Osteoblast (primary cell): ENCODE measurements at regions not wholly inside any gene's neighbourhood (a gene's known extent, or its start where the extent isn't known, plus 50 kb on each side); places are given as distances from the start of the nearest gene placed in this dataset.
"Not testable (repeated sequence)": the region's sequence is repeated elsewhere in the genome, so short reads cannot be mapped to it uniquely, and the experiment has no call there.

Experiments used
- DNase-seq: peaks from one replicate; pipeline ENCODE4 v3.0.0; 2011; ENCODE audit warnings: low spot score, mixed read lengths; ENCODE audit not compliant: insufficient read length; ENCODE audit errors: missing footprints
- H2AFZ ChIP-seq: 2 replicates; pipeline ENCODE4 v1.6.0; 2011; ENCODE audit warnings: mild to moderate bottlenecking, low read length
- H3K27ac ChIP-seq: 2 replicates; pipeline ENCODE4 v1.5.1; 2011; ENCODE audit warnings: mild to moderate bottlenecking, low read depth, low read length, moderate library complexity
- H3K27me3 ChIP-seq: 2 replicates; pipeline ENCODE4 v1.6.0; 2012; ENCODE audit warnings: mild to moderate bottlenecking, control low read depth, inconsistent platforms, low read length, moderate library complexity; ENCODE audit not compliant: insufficient read depth
- H3K36me3 ChIP-seq: 2 replicates; pipeline ENCODE4 v1.5.1; 2011; ENCODE audit warnings: mild to moderate bottlenecking, low read length, control low read depth, moderate library complexity; ENCODE audit not compliant: insufficient read depth
- H3K4me1 ChIP-seq: 2 replicates; pipeline ENCODE4 v1.5.1; 2011; ENCODE audit warnings: mild to moderate bottlenecking, low read length, control low read depth, moderate library complexity; ENCODE audit not compliant: insufficient read depth
- H3K4me2 ChIP-seq: 2 replicates; pipeline ENCODE4 v1.6.0; 2011; ENCODE audit warnings: mild to moderate bottlenecking, low read length; ENCODE audit not compliant: insufficient read depth
- H3K4me3 ChIP-seq: fragments of 200-600 bp; sonication (generic); 3 replicates; pipeline ENCODE4 v1.5.1; 2012; ENCODE audit warnings: mild to moderate bottlenecking, low read length, inconsistent platforms; ENCODE audit not compliant: insufficient read depth
- H3K79me2 ChIP-seq: 2 replicates; pipeline ENCODE4 v1.6.0; 2012; ENCODE audit warnings: mild to moderate bottlenecking, low read length, control low read depth, inconsistent platforms; ENCODE audit not compliant: insufficient read depth
- H3K9me3 ChIP-seq: 2 replicates; pipeline ENCODE4 v1.5.1; 2011; ENCODE audit warnings: low read depth, low read length, control low read depth
- H4K20me1 ChIP-seq: 2 replicates; pipeline ENCODE4 v1.6.0; 2012; ENCODE audit warnings: mild to moderate bottlenecking, low read length, control low read depth; ENCODE audit not compliant: insufficient read depth
- CTCF ChIP-seq: IDR thresholded peaks from 2 replicates; pipeline ENCODE4 v1.5.1; 2011; ENCODE audit warnings: mild to moderate bottlenecking, low read depth, low read length, moderate library complexity; ENCODE audit errors: extremely low read depth

GRCh38 chr13:99730403-99730802 is 229.1 kb downstream of the TM9SF2 start:
- Histone ChIP-seq H3K4me3 (no peak overlapping the region), H3K79me2 (no peaks in the 10 kb centered on the region), H3K9me3 (no peaks in the 10 kb centered on the region), H3K4me1 (no peaks in the 10 kb centered on the region), H2AFZ (no peak overlapping the region), H3K4me2 (no peak overlapping the region), H3K27me3 (peaks cover 6% of the 10 kb centered on the region), H4K20me1 (no peaks in the 10 kb centered on the region), H3K27ac (no peak overlapping the region), H3K36me3 (no peaks in the 10 kb centered on the region)
- TF ChIP-seq CTCF: no peak
- DNase-seq: no peak

GRCh38 chr13:99729745-99730144 is 228.5 kb downstream of the TM9SF2 start:
- Histone ChIP-seq H3K27me3 (peaks cover 6% of the 10 kb centered on the region), H3K27ac (no peak overlapping the region), H3K9me3 (no peaks in the 10 kb centered on the region), H3K4me1 (no peaks in the 10 kb centered on the region), H4K20me1 (no peaks in the 10 kb centered on the region), H2AFZ (no peak overlapping the region), H3K4me3 (no peak overlapping the region), H3K4me2 (no peak overlapping the region), H3K36me3 (no peaks in the 10 kb centered on the region), H3K79me2 (no peaks in the 10 kb centered on the region)
- no peak for TF ChIP-seq CTCF
- no peak for DNase-seq

- not testable (repeated sequence) for H3K4me3 ChIP-seq, H3K4me1 ChIP-seq, DNase-seq, H2AFZ ChIP-seq, H3K27me3 ChIP-seq, H3K79me2 ChIP-seq, H4K20me1 ChIP-seq, H3K27ac ChIP-seq, H3K4me2 ChIP-seq, H3K9me3 ChIP-seq, H3K36me3 ChIP-seq
Measured at GRCh38 chr13:99727651-99728050, 226.4 kb downstream of the TM9SF2 start.

- no peaks in the 10 kb centered on the region for H4K20me1 ChIP-seq
- H3K4me3 ChIP-seq: no peak overlapping the region
- H3K79me2 ChIP-seq: no peaks in the 10 kb centered on the region
- H2AFZ ChIP-seq: no peak overlapping the region
- no peak for DNase-seq
- H3K36me3 ChIP-seq: no peaks in the 10 kb centered on the region
- TF ChIP-seq CTCF: no peak
- H3K4me1 ChIP-seq: no peaks in the 10 kb centered on the region
- peaks cover 2% of the 10 kb centered on the region for H3K27me3 ChIP-seq
- no peaks in the 10 kb centered on the region for H3K9me3 ChIP-seq
- H3K27ac ChIP-seq: no peak overlapping the region
- H3K4me2 ChIP-seq: no peak overlapping the region
Measured at GRCh38 chr13:99726282-99726894, 225.1 kb downstream of the TM9SF2 start.
